ENCODE measurements at regions not wholly inside any gene's neighbourhood (a gene's known extent, or its start where the extent isn't known, plus 50 kb on each side); places are given as distances from the start of the nearest gene placed in this dataset.

- TF ChIP-seq ZNF280B (CRISPR knock-in tag; IDR thresholded peaks at IDR 0.05) (no peak), ZBTB26 (CRISPR knock-in tag; IDR thresholded peaks at IDR 0.05) (no peak), MAFK (IDR thresholded peaks at IDR 0.05; ENCODE audit: low read length) (peak; percentile 94), POLR2AphosphoS2 (IDR thresholded peaks at IDR 0.05; ENCODE audit: low read length) (no peak), ZNF766 (CRISPR knock-in tag; conservative IDR thresholded peaks at IDR 0.05) (no peak), ZFX (CRISPR knock-in tag; IDR thresholded peaks at IDR 0.05) (no peak), MAFG (tag; conservative IDR thresholded peaks at IDR 0.05) (peak; percentile 84), ZNF583 (CRISPR knock-in tag; IDR thresholded peaks at IDR 0.05) (no peak)
Observed at GRCh38 chr16:79271583-79271982, 329.0 kb downstream of the MAF start (continued).

DNA sequence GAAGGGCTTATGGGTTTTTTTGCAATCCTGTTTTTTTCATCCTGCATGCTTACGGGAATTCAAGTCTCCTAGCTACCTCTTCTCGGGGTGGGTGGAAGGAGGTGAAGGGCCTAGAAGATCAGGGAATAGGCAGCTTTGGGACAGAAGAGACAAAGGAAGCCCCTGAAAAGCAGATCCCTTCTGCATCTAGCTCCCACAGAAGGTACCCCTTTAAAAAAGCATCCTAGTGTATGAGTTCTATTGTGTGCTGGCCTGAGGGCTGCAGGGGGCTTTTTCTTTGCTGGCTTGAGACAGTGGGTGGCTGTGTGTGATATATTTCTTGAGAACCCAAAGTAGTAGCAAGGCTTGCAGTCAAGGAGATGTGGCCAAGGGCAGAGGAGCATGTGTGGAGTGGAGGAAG lies 330.5 kb downstream of the MAF start:
- Histone ChIP-seq H3K9me1 (ENCODE audit: control insufficient read depth, insufficient read depth, low read length) (no peaks in the 10 kb centered on the region), H3K27ac (ENCODE audit: extremely low read depth, low read depth, low read length) (no peak overlapping the region), H3K4me1 (replicated peaks in 1 of 2; ENCODE audit: control insufficient read depth in 2 of 2, insufficient read depth in 2 of 2, low read length in 2 of 2) (no peaks in the 10 kb centered on the region), H3K27me3 (ENCODE audit: control insufficient read depth in 2 of 2, insufficient read depth in 2 of 2, low read length in 2 of 2) (peaks cover 3 to 14% of the 10 kb centered on the region in 2 experiments; a peak in 2 of 5 replicates), H2AFZ (ENCODE audit: low read depth, low read length) (no peak overlapping the region), H4K20me1 (replicated peaks; ENCODE audit: control insufficient read depth, insufficient read depth, low read length) (no peaks in the 10 kb centered on the region; the same call in 1 of the 2 replicates), H3K9me3 (replicated peaks; ENCODE audit: control insufficient read depth, insufficient read depth, low read depth, low read length) (no peaks in the 10 kb centered on the region), H3K36me3 (ENCODE audit: control insufficient read depth, insufficient read depth, low read length) (no peaks in the 10 kb centered on the region), H3K4me2 (ENCODE audit: insufficient read depth, low read length) (no peak overlapping the region), H3K4me3 (no peak overlapping the region), H3K79me2 (ENCODE audit: control insufficient read depth, insufficient read depth, low read length) (no peaks in the 10 kb centered on the region), H3K9ac (ENCODE audit: insufficient read depth in 1 of 2, low read depth in 2 of 2, low read length in 2 of 2) (no peak overlapping the region)
- FAIRE-seq, result no peak
- DNase-seq (ENCODE audit: extremely low read depth in 1 of 4, low spot score in 3 of 4), result no peak
- in situ Hi-C loops (cut with MboI), result no loop called here
- BruUV-seq (replicated peaks), result no TSS peak
- ChIA-PET CTCF (ENCODE audit: low intra/inter-chr PET ratio) (no interaction called here), POLR2A (no interaction called here)
- intact Hi-C loops (cut with micrococcal nuclease), result no loop called here
- ATAC-seq, result no peak
- WGBS (ENCODE audit: insufficient coverage, low coverage, missing lambda C conversion rate), result 0% methylated on average over 2 of the region's 2 CpGs
- TF ChIP-seq ZNF445 (CRISPR knock-in tag; IDR thresholded peaks at IDR 0.05; ENCODE audit: low read depth) (no peak), POLR2A (conservative IDR thresholded peaks at IDR 0.05) (no peak), ZNF280B (CRISPR knock-in tag; IDR thresholded peaks at IDR 0.05) (no peak), HSF4 (CRISPR knock-in tag; IDR thresholded peaks at IDR 0.05; ENCODE audit: borderline replicate concordance) (no peak), MLX (CRISPR knock-in tag; conservative IDR thresholded peaks at IDR 0.05) (no peak), MTF1 (CRISPR knock-in tag; IDR thresholded peaks at IDR 0.05; ENCODE audit: borderline replicate concordance) (no peak)
- TF ChIP-seq, protein P1, sequence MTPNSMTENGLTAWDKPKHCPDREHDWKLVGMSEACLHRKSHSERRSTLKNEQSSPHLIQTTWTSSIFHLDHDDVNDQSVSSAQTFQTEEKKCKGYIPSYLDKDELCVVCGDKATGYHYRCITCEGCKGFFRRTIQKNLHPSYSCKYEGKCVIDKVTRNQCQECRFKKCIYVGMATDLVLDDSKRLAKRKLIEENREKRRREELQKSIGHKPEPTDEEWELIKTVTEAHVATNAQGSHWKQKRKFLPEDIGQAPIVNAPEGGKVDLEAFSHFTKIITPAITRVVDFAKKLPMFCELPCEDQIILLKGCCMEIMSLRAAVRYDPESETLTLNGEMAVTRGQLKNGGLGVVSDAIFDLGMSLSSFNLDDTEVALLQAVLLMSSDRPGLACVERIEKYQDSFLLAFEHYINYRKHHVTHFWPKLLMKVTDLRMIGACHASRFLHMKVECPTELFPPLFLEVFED (CRISPR knock-in tag; conservative IDR thresholded peaks at IDR 0.05), result no peak
- TF ChIP-seq, protein P2, sequence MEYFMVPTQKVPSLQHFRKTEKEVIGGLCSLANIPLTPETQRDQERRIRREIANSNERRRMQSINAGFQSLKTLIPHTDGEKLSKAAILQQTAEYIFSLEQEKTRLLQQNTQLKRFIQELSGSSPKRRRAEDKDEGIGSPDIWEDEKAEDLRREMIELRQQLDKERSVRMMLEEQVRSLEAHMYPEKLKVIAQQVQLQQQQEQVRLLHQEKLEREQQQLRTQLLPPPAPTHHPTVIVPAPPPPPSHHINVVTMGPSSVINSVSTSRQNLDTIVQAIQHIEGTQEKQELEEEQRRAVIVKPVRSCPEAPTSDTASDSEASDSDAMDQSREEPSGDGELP (CRISPR knock-in tag; IDR thresholded peaks at IDR 0.05; ENCODE audit: borderline replicate concordance), result no peak
